ENCODE measurements at regions not wholly inside any gene's neighbourhood (a gene's known extent, or its start where the extent isn't known, plus 50 kb on each side); places are given as distances from the start of the nearest gene placed in this dataset.

GRCh38 chr13:40344270-40345148 is 321.9 kb downstream of the FOXO1 start:
- DNase-seq (ENCODE audit: low read depth in 4 of 6, low spot score in 6 of 6), result peak in 1 of 6 donors; percentile 43
- 36% methylated on average over 7 of the region's 11 CpGs for WGBS (ENCODE audit: insufficient coverage)
- Histone ChIP-seq H3K27me3 (ENCODE audit: control insufficient read depth, insufficient read depth, low read length) (no peaks in the 10 kb centered on the region), H3K36me3 (ENCODE audit: control insufficient read depth, insufficient read depth, low read length) (no peaks in the 10 kb centered on the region), H3K9me3 (ENCODE audit: control insufficient read depth, insufficient read depth, low read length) (no peaks in the 10 kb centered on the region), H3K4me3 (ENCODE audit: low read depth, low read length) (no peak overlapping the region), H3K27ac (ENCODE audit: low read depth, low read length) (peak overlapping the region; percentile 37), H3K4me1 (ENCODE audit: control insufficient read depth, insufficient read depth, low read length) (peaks cover 25% of the 10 kb centered on the region)

- H3K4me3 ChIP-seq (ENCODE audit: low read depth, low read length), result no peak overlapping the region
- WGBS (ENCODE audit: insufficient coverage), result 42% methylated on average over 2 of the region's 2 CpGs
- H3K36me3 ChIP-seq (ENCODE audit: control insufficient read depth, insufficient read depth, low read length), result no peaks in the 10 kb centered on the region
- peak overlapping the region; percentile 37 for H3K27ac ChIP-seq (ENCODE audit: low read depth, low read length)
- DNase-seq (ENCODE audit: low read depth in 4 of 6, low spot score in 6 of 6), result peak in 1 of 6 donors; percentile 63
- H3K9me3 ChIP-seq (ENCODE audit: control insufficient read depth, insufficient read depth, low read length), result no peaks in the 10 kb centered on the region
- H3K27me3 ChIP-seq (ENCODE audit: control insufficient read depth, insufficient read depth, low read length), result no peaks in the 10 kb centered on the region
- peaks cover 25% of the 10 kb centered on the region for H3K4me1 ChIP-seq (ENCODE audit: control insufficient read depth, insufficient read depth, low read length)
Measured at GRCh38 chr13:40345149-40345514, 321.3 kb downstream of the FOXO1 start.

- DNase-seq (ENCODE audit: low read depth in 4 of 6, low spot score in 6 of 6), result peak in 1 of 6 donors; percentile 46
- H3K9me3 ChIP-seq (ENCODE audit: control insufficient read depth, insufficient read depth, low read length), result no peaks in the 10 kb centered on the region
- peaks cover 25% of the 10 kb centered on the region for H3K4me1 ChIP-seq (ENCODE audit: control insufficient read depth, insufficient read depth, low read length)
- H3K27ac ChIP-seq (ENCODE audit: low read depth, low read length), result peak overlapping the region; percentile 37
- H3K27me3 ChIP-seq (ENCODE audit: control insufficient read depth, insufficient read depth, low read length), result no peaks in the 10 kb centered on the region
- 49% methylated on average over 12 of the region's 12 CpGs for WGBS (ENCODE audit: insufficient coverage)
- H3K36me3 ChIP-seq (ENCODE audit: control insufficient read depth, insufficient read depth, low read length), result no peaks in the 10 kb centered on the region
- H3K4me3 ChIP-seq (ENCODE audit: low read depth, low read length), result no peak overlapping the region
Measured at GRCh38 chr13:40345654-40346372, 320.6 kb downstream of the FOXO1 start.

GRCh38 chr13:40346592-40346991 is 319.8 kb downstream of the FOXO1 start:
- Histone ChIP-seq H3K9me3 (ENCODE audit: control insufficient read depth, insufficient read depth, low read length) (no peaks in the 10 kb centered on the region), H3K27me3 (ENCODE audit: control insufficient read depth, insufficient read depth, low read length) (no peaks in the 10 kb centered on the region), H3K36me3 (ENCODE audit: control insufficient read depth, insufficient read depth, low read length) (no peaks in the 10 kb centered on the region), H3K4me3 (ENCODE audit: low read depth, low read length) (no peak overlapping the region), H3K4me1 (ENCODE audit: control insufficient read depth, insufficient read depth, low read length) (peaks cover 28% of the 10 kb centered on the region), H3K27ac (ENCODE audit: low read depth, low read length) (no peak overlapping the region)
- 100% methylated on average over 2 of the region's 2 CpGs for WGBS (ENCODE audit: insufficient coverage)
- no peak for DNase-seq (ENCODE audit: low read depth in 4 of 6, low spot score in 6 of 6)

DNA sequence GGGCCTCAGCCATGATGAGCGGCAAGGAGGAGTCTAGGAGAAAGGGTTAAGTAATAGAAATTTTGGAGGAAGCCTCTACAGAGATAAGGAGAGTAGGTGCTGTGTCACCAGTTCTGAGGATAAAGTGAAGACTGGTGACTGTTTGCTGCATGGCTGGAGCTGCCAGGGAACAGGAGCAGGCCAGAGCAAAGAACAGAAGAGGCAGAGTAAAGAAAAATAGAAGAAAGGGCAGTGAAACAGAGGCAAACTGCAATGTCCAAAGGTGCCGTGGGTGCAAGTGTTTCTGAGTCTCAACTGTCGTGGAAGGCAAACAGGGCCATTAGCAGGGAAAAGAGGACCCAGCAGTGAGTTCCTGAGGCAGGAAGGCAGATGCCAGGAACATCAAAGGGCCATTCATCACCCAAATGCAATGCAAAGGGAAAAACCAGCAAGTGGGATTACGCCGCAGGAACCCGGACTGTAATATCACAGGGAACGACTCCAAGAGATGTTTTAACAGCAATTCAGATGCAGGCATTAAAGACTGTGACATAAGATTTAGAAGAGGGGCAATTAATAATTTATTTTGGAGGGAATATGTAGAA is 318.3 kb downstream of the FOXO1 start:
- H3K4me3 ChIP-seq (ENCODE audit: low read depth, low read length), result no peak overlapping the region
- no peaks in the 10 kb centered on the region for H3K36me3 ChIP-seq (ENCODE audit: control insufficient read depth, insufficient read depth, low read length)
- WGBS (ENCODE audit: insufficient coverage), result 43% methylated on average over 6 of the region's 7 CpGs
- DNase-seq (ENCODE audit: low read depth in 4 of 6, low spot score in 6 of 6), result peak in 1 of 6 donors; percentile 59
- no peaks in the 10 kb centered on the region for H3K27me3 ChIP-seq (ENCODE audit: control insufficient read depth, insufficient read depth, low read length)
- no peaks in the 10 kb centered on the region for H3K9me3 ChIP-seq (ENCODE audit: control insufficient read depth, insufficient read depth, low read length)
- H3K27ac ChIP-seq (ENCODE audit: low read depth, low read length), result no peak overlapping the region
- H3K4me1 ChIP-seq (ENCODE audit: control insufficient read depth, insufficient read depth, low read length), result peaks cover 42% of the 10 kb centered on the region

GRCh38 chr13:40350283-40350992 is 316.0 kb downstream of the FOXO1 start:
- H3K36me3 ChIP-seq (ENCODE audit: control insufficient read depth, insufficient read depth, low read length), result no peaks in the 10 kb centered on the region
- H3K9me3 ChIP-seq (ENCODE audit: control insufficient read depth, insufficient read depth, low read length), result no peaks in the 10 kb centered on the region
- no peak overlapping the region for H3K27ac ChIP-seq (ENCODE audit: low read depth, low read length)
- H3K4me3 ChIP-seq (ENCODE audit: low read depth, low read length), result no peak overlapping the region
- WGBS (ENCODE audit: insufficient coverage), result 74% methylated on average over 4 of the region's 10 CpGs
- DNase-seq (ENCODE audit: low read depth in 4 of 6, low spot score in 6 of 6), result no peak
- H3K4me1 ChIP-seq (ENCODE audit: control insufficient read depth, insufficient read depth, low read length), result peaks cover 30% of the 10 kb centered on the region
- peaks cover 4% of the 10 kb centered on the region for H3K27me3 ChIP-seq (ENCODE audit: control insufficient read depth, insufficient read depth, low read length)

GRCh38 chr13:40351537-40352379 is 314.7 kb downstream of the FOXO1 start:
- no peak for DNase-seq (ENCODE audit: low read depth in 4 of 6, low spot score in 6 of 6)
- H3K27ac ChIP-seq (ENCODE audit: low read depth, low read length), result peak overlapping the region; percentile 22
- H3K4me3 ChIP-seq (ENCODE audit: low read depth, low read length), result no peak overlapping the region

GRCh38 chr13:40352380-40352778 is 314.1 kb downstream of the FOXO1 start:
- Histone ChIP-seq H3K4me3 (ENCODE audit: low read depth, low read length) (no peak overlapping the region), H3K36me3 (ENCODE audit: control insufficient read depth, insufficient read depth, low read length) (no peaks in the 10 kb centered on the region), H3K27ac (ENCODE audit: low read depth, low read length) (peak overlapping the region; percentile 22), H3K4me1 (ENCODE audit: control insufficient read depth, insufficient read depth, low read length) (peaks cover 23% of the 10 kb centered on the region), H3K9me3 (ENCODE audit: control insufficient read depth, insufficient read depth, low read length) (no peaks in the 10 kb centered on the region), H3K27me3 (ENCODE audit: control insufficient read depth, insufficient read depth, low read length) (peaks cover 4% of the 10 kb centered on the region)
- 37% methylated on average over 9 of the region's 9 CpGs for WGBS (ENCODE audit: insufficient coverage)
- peak in 3 of 6 donors; percentile 43 to 82 (median 67) for DNase-seq (ENCODE audit: low read depth in 4 of 6, low spot score in 6 of 6)

More at GRCh38 chr13:40351537-40352379, 314.7 kb downstream of the FOXO1 start:
- H3K27me3 ChIP-seq (ENCODE audit: control insufficient read depth, insufficient read depth, low read length), result peaks cover 4% of the 10 kb centered on the region
- 48% methylated on average over 8 of the region's 9 CpGs for WGBS (ENCODE audit: insufficient coverage)
- H3K9me3 ChIP-seq (ENCODE audit: control insufficient read depth, insufficient read depth, low read length), result no peaks in the 10 kb centered on the region
- no peaks in the 10 kb centered on the region for H3K36me3 ChIP-seq (ENCODE audit: control insufficient read depth, insufficient read depth, low read length)
- H3K4me1 ChIP-seq (ENCODE audit: control insufficient read depth, insufficient read depth, low read length), result peaks cover 23% of the 10 kb centered on the region
